GM23248 (cell line): ENCODE measurements at regions not wholly inside any gene's neighbourhood (a gene's known extent, or its start where the extent isn't known, plus 50 kb on each side); places are given as distances from the start of the nearest gene placed in this dataset.

Experiments
- EZH2 ChIP-seq: fragments of 200-600 bp; sonication (generic); IDR thresholded peaks from 2 replicates; pipeline ENCODE4 v1.6.1; 2018; ENCODE audit warnings: antibody characterized with exemption, mild to moderate bottlenecking; ENCODE audit not compliant: insufficient read depth, poor library complexity, severe bottlenecking
- EZH2phosphoT487 ChIP-seq: fragments of 200-600 bp; sonication (generic); IDR thresholded peaks from 2 replicates; pipeline ENCODE4 v1.6.1; 2018; ENCODE audit warnings: antibody characterized with exemption, moderate library complexity, mild to moderate bottlenecking, low read depth; ENCODE audit not compliant: insufficient read depth

DNA sequence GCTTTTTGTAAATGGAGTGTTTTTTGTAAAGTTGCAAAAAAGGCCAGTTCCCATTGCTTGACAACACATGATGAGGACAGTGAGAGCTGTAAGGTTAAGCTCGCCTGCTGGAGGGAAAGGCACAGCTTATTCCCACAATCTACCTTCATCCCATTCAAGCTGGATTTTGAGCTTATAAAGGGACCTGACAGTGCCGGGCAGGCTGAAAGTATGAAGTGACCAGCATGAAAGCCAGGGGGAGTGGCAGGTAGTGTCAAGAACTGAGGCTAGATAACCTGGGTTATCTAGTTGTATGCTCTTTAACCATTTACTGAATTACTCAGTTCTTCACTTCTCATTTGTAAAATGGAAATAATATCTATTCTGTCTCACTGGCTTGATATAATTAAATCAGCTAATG lies 52.3 kb upstream of the KPNA4 start:
- no peak for TF ChIP-seq EZH2phosphoT487
- TF ChIP-seq EZH2 = no peak
